Fibroblast of mammary gland (primary cell): ENCODE measurements at regions not wholly inside any gene's neighbourhood (a gene's known extent, or its start where the extent isn't known, plus 50 kb on each side); places are given as distances from the start of the nearest gene placed in this dataset.

Source experiments
- DNase-seq: peaks from one replicate; pipeline ENCODE4 v3.0.0-alpha.2; 2010; ENCODE audit warnings: low read depth
- H3K4me3 ChIP-seq: 2 replicates; pipeline ENCODE4 v1.5.1; 2011; ENCODE audit warnings: low read depth, mild to moderate bottlenecking, low read length, moderate library complexity; ENCODE audit not compliant: control insufficient read depth
- CTCF ChIP-seq: conservative IDR thresholded peaks from 2 replicates; pipeline ENCODE4 v1.5.1; 2011; ENCODE audit warnings: low read depth, low read length, inconsistent platforms; ENCODE audit not compliant: control insufficient read depth, insufficient read depth

GRCh38 chr1:213414911-213415310 lies 363.9 kb downstream of the RPS6KC1 start:
- TF ChIP-seq CTCF: no peak
- H3K4me3 ChIP-seq: no peak overlapping the region
- no peak for DNase-seq

DNA sequence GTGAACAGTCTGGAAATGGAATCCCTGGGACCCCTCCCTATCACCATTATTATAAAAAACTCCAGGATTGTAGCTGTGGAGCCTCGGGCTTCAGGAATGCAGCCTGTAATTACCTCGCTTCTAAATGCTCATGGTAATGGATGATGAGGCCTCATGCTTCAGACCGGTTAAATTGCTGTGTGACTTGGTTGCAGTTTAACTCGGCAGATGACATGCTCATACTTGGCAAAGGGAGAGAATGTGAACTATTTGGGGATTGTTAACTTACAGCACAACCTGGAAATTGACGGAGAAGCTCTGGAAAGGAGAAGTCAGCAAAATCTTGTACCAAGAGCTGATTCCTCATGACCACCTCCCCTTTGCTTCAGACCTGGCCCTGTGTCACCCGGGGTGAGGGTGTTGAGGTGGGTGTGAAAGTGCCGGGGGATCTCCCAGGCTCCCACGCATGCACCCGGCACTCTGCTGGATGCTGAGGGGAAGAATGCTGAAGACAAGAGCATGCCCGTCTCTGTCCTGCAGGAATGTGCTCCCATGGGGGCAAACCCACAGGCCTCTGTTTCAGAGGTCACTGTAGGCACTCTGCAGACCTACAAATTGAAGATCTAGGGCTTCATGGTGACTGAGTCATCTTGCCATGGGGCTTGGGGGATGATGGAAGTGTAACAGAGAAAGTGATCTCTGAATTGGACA lies 364.8 kb downstream of the RPS6KC1 start:
- TF ChIP-seq CTCF: no peak

GRCh38 chr1:213416461-213417224 lies 365.6 kb downstream of the RPS6KC1 start:
- no peak for TF ChIP-seq CTCF
- no peak for DNase-seq
- H3K4me3 ChIP-seq: no peak overlapping the region

More for the DNA sequence above, 364.8 kb downstream of the RPS6KC1 start:
- DNase-seq: no peak
- no peak overlapping the region for H3K4me3 ChIP-seq

GRCh38 chr1:213417225-213417820 lies 366.3 kb downstream of the RPS6KC1 start:
- no peak for TF ChIP-seq CTCF
- DNase-seq: no peak
- no peak overlapping the region for H3K4me3 ChIP-seq

- no peak for TF ChIP-seq CTCF
- H3K4me3 ChIP-seq: no peak overlapping the region
- no peak for DNase-seq
Measured at GRCh38 chr1:213417846-213418245, 366.8 kb downstream of the RPS6KC1 start.

- H3K4me3 ChIP-seq: no peak overlapping the region
- DNase-seq: no peak
- no peak for TF ChIP-seq CTCF
Measured at GRCh38 chr1:213418268-213419071, 367.4 kb downstream of the RPS6KC1 start.
